ENCODE measurements at regions not wholly inside any gene's neighbourhood (a gene's known extent, or its start where the extent isn't known, plus 50 kb on each side); places are given as distances from the start of the nearest gene placed in this dataset.

DNA sequence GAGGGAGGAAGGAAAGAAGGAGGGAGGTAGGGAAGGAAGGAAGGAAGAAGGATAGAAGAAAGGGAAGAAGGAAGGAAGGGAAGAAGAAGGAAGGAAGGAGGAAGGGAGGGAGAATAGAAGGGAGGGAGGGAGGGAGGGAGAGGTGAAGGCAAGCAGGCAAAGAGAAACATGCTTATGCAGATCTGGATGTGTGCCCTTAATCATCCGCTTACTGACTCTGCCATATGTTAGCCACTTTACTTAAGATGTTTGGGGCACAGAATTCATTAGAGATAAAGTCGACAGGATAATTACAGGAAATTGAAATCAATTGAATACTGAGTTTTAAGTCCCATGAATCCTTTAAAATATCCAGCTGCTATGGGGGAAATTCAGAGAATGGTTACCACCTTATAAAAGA is 334.2 kb downstream of the GRB14 start:
- ATAC-seq, result no peak
- H3K9me3 ChIP-seq, result no peaks in the 10 kb centered on the region
- no peak overlapping the region for H3K4me3 ChIP-seq
- no peaks in the 10 kb centered on the region for H3K36me3 ChIP-seq
- TF ChIP-seq, protein P1, sequence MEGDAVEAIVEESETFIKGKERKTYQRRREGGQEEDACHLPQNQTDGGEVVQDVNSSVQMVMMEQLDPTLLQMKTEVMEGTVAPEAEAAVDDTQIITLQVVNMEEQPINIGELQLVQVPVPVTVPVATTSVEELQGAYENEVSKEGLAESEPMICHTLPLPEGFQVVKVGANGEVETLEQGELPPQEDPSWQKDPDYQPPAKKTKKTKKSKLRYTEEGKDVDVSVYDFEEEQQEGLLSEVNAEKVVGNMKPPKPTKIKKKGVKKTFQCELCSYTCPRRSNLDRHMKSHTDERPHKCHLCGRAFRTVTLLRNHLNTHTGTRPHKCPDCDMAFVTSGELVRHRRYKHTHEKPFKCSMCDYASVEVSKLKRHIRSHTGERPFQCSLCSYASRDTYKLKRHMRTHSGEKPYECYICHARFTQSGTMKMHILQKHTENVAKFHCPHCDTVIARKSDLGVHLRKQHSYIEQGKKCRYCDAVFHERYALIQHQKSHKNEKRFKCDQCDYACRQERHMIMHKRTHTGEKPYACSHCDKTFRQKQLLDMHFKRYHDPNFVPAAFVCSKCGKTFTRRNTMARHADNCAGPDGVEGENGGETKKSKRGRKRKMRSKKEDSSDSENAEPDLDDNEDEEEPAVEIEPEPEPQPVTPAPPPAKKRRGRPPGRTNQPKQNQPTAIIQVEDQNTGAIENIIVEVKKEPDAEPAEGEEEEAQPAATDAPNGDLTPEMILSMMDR (IDR thresholded peaks at IDR 0.05), result no peak
- TF ChIP-seq POLR2A (IDR thresholded peaks at IDR 0.05) (no peak), EP300 (IDR thresholded peaks at IDR 0.05) (no peak), POLR2AphosphoS5 (IDR thresholded peaks at IDR 0.05) (no peak)
- no peaks in the 10 kb centered on the region for H3K4me1 ChIP-seq
- no peaks in the 10 kb centered on the region for H3K27me3 ChIP-seq
- H3K27ac ChIP-seq, result no peak overlapping the region
- 65 to 100% methylated on average over 2 of the region's 2 CpGs for WGBS, 2 donors (ENCODE audit: low coverage in 1 of 2)

DNA sequence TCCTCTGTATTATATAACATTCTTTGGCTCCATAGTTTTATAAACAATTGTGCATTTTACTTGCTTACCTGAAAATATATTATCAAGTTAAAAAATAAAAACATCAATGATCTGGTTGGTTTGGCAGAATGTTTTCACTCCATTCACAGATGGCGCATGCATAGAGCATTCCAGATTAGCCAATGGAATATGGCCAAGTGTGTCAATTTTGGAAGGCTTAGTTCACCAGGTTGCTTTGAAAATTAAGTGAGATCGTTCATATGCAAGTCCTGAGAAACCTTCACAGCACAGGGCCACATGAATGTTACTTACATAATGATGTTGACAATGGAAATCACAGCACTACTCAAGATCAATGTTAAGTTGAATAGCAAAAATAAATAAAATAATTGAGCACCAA is 335.7 kb downstream of the GRB14 start:
- Histone ChIP-seq H3K27ac (no peak overlapping the region), H3K4me1 (no peaks in the 10 kb centered on the region), H3K36me3 (no peaks in the 10 kb centered on the region), H3K9me3 (no peaks in the 10 kb centered on the region), H3K27me3 (no peaks in the 10 kb centered on the region), H3K4me3 (no peak overlapping the region)
- no peak for TF ChIP-seq EP300 (IDR thresholded peaks at IDR 0.05)
- no peak for TF ChIP-seq POLR2AphosphoS5 (IDR thresholded peaks at IDR 0.05)
- TF ChIP-seq, protein P1 (IDR thresholded peaks at IDR 0.05), result no peak
- no peak for ATAC-seq
- 88 to 100% methylated on average over 2 of the region's 2 CpGs for WGBS, 2 donors (ENCODE audit: low coverage in 1 of 2)

DNA sequence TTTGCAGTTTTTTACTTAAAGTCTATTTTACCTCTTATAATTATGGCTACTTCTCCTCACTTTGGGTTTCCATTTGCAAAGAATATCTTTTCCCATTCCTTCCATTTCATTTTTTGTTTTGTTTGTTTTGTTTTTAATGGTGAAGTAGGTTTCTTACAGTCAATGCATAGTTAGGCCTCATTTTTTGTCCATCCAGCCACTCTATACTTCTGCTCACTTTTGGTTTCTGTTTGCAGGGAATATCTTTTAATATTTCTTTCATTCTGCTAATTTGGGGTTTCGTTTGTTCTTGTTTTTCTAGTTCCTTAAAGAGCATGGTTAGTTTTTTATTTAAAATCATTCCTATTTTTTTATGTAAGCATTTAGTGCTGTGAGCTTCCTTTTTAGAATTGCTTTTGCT is 339.4 kb downstream of the GRB14 start:
- Histone ChIP-seq H3K36me3 (no peaks in the 10 kb centered on the region), H3K9me3 (no peaks in the 10 kb centered on the region), H3K4me3 (no peak overlapping the region), H3K4me1 (no peaks in the 10 kb centered on the region), H3K27me3 (no peaks in the 10 kb centered on the region), H3K27ac (no peak overlapping the region)
- TF ChIP-seq POLR2A (IDR thresholded peaks at IDR 0.05) (no peak), EP300 (IDR thresholded peaks at IDR 0.05) (no peak), POLR2AphosphoS5 (IDR thresholded peaks at IDR 0.05) (no peak)
- TF ChIP-seq, protein P1 (IDR thresholded peaks at IDR 0.05), result no peak
- no peak for ATAC-seq
- WGBS, 2 donors (ENCODE audit: low coverage in 1 of 2), result 86 to 100% methylated on average over 1 of the region's 1 CpG

DNA sequence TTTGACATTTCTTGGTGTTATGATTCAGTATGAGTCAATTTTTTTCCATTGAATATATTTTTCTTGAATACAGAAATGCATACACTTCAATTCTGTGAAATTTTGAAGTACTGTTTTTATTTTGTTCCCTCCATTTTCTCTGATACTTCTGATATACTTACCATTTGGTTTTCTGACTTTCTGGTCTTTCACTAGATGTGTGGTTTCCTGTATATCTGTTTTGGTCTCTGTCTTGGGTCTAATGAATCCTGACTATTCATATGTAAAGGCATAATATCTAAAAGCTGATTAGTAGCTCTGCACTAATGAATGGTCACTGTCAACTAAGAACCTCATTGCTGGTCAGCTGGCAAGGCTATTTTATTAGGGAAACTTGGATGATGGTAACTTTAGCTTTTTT is 345.6 kb downstream of the GRB14 start:
- Histone ChIP-seq H3K36me3 (no peaks in the 10 kb centered on the region), H3K4me1 (no peaks in the 10 kb centered on the region), H3K27ac (no peak overlapping the region), H3K4me3 (no peak overlapping the region), H3K9me3 (peaks cover 0 to 2% (median 0%) of the 10 kb centered on the region in 3 donors), H3K27me3 (no peaks in the 10 kb centered on the region)
- no peak for ATAC-seq
- TF ChIP-seq POLR2AphosphoS5 (IDR thresholded peaks at IDR 0.05), result no peak
- TF ChIP-seq POLR2A (IDR thresholded peaks at IDR 0.05), result no peak
- TF ChIP-seq EP300 (IDR thresholded peaks at IDR 0.05), result no peak
- TF ChIP-seq, protein P1 (IDR thresholded peaks at IDR 0.05), result no peak

DNA sequence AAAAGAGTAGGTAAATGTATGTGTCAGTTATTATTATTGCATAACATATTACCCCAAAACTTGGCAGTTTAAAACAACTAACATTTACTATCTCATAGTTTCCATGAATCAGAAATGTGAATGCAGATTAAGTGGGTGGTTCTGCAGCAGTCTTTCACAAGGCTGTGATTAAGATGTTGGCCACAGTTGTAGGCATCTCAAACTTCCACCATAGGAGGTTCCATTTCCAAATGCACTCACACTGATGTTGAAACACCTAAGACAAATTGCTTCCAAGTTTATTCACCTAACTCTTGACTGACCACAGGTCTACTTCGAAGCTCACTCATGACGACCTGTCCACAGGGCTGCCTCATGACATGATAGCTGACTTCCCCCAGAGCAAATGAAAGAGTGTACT is 360.8 kb downstream of the GRB14 start:
- no peak overlapping the region for H3K27ac ChIP-seq
- WGBS, 2 donors (ENCODE audit: low coverage in 1 of 2), result 78 to 100% methylated on average over 1 to 2 of the region's 2 CpGs
- no peak for TF ChIP-seq POLR2AphosphoS5 (IDR thresholded peaks at IDR 0.05)
- TF ChIP-seq POLR2A (IDR thresholded peaks at IDR 0.05), result no peak
- no peak for TF ChIP-seq EP300 (IDR thresholded peaks at IDR 0.05)
- TF ChIP-seq, protein P1 (IDR thresholded peaks at IDR 0.05), result no peak
- no peak for ATAC-seq
- H3K27me3 ChIP-seq, result no peaks in the 10 kb centered on the region
- H3K4me1 ChIP-seq, result no peaks in the 10 kb centered on the region
- H3K4me3 ChIP-seq, result no peak overlapping the region
- H3K36me3 ChIP-seq, result no peaks in the 10 kb centered on the region
- no peaks in the 10 kb centered on the region for H3K9me3 ChIP-seq

Data from gastroesophageal sphincter (tissue), 4 donors.